NCI-H128 (cell line): ENCODE measurements at regions not wholly inside any gene's neighbourhood (a gene's known extent, or its start where the extent isn't known, plus 50 kb on each side); places are given as distances from the start of the nearest gene placed in this dataset.

ENCODE experiments used
- DNase-seq: peaks from one replicate; lab custom pipeline; 2025; ENCODE audit not compliant: unreplicated experiment; lab: John Stamatoyannopoulos, UW

- DNase-seq = no peak
These were observed 109.2 kb upstream of the ADGRF1 start for GRCh38 chr6:47151232-47151898.

- no peak for DNase-seq
These were observed 107.4 kb upstream of the ADGRF1 start for GRCh38 chr6:47149554-47149953.

- DNase-seq = no peak
These were observed 106.9 kb upstream of the ADGRF1 start for GRCh38 chr6:47149066-47149465.

GRCh38 chr6:47147836-47148344 is 105.8 kb upstream of the ADGRF1 start:
- no peak for DNase-seq

GRCh38 chr6:47147175-47147727 is 105.1 kb upstream of the ADGRF1 start:
- DNase-seq = no peak

GRCh38 chr6:47146431-47147174 is 104.5 kb upstream of the ADGRF1 start:
- no peak for DNase-seq

GRCh38 chr6:47145212-47145611 is 103.1 kb upstream of the ADGRF1 start:
- no peak for DNase-seq

GRCh38 chr6:47144306-47144705 is 102.2 kb upstream of the ADGRF1 start:
- DNase-seq = no peak

GRCh38 chr6:47141963-47142362 is 99.8 kb upstream of the ADGRF1 start:
- no peak for DNase-seq

- DNase-seq = no peak
These were observed 99.0 kb upstream of the ADGRF1 start for GRCh38 chr6:47141171-47141570.

GRCh38 chr6:47138046-47138445 is 95.9 kb upstream of the ADGRF1 start:
- no peak for DNase-seq

GRCh38 chr6:47137073-47137472 is 94.9 kb upstream of the ADGRF1 start:
- DNase-seq = no peak

- no peak for DNase-seq
These were observed 93.6 kb upstream of the ADGRF1 start for GRCh38 chr6:47135772-47136171.

GRCh38 chr6:47134476-47135189 is 92.5 kb upstream of the ADGRF1 start:
- DNase-seq = peak; percentile 27

- DNase-seq = no peak
These were observed 91.3 kb upstream of the ADGRF1 start for GRCh38 chr6:47133230-47134000.

GRCh38 chr6:47132724-47133123 is 90.6 kb upstream of the ADGRF1 start:
- DNase-seq = peak; percentile 55

GRCh38 chr6:47131773-47132172 is 89.6 kb upstream of the ADGRF1 start:
- DNase-seq = no peak

GRCh38 chr6:47130086-47130485 is 88.0 kb upstream of the ADGRF1 start:
- DNase-seq = no peak

GRCh38 chr6:47129129-47129528 is 87.0 kb upstream of the ADGRF1 start:
- no peak for DNase-seq

GRCh38 chr6:47126647-47127391 is 84.7 kb upstream of the ADGRF1 start:
- no peak for DNase-seq
